ENCODE measurements at regions not wholly inside any gene's neighbourhood (a gene's known extent, or its start where the extent isn't known, plus 50 kb on each side); places are given as distances from the start of the nearest gene placed in this dataset.

- DNase-seq, result no peak
- no peaks in the 10 kb centered on the region for H3K27me3 ChIP-seq (ENCODE audit: control insufficient read depth, insufficient read depth, low read length)
- H3K4me3 ChIP-seq (ENCODE audit: insufficient read depth, low read depth, low read length), result no peak overlapping the region
- H3K36me3 ChIP-seq (replicated peaks; ENCODE audit: control insufficient read depth, insufficient read depth, low read length), result no peaks in the 10 kb centered on the region
Observed at GRCh38 chr6:82687855-82688254, 324.2 kb downstream of the TPBG start.

- no peak overlapping the region for H3K4me3 ChIP-seq (ENCODE audit: insufficient read depth, low read depth, low read length)
- no peaks in the 10 kb centered on the region for H3K27me3 ChIP-seq (ENCODE audit: control insufficient read depth, insufficient read depth, low read length)
- no peaks in the 10 kb centered on the region for H3K36me3 ChIP-seq (replicated peaks; ENCODE audit: control insufficient read depth, insufficient read depth, low read length)
- no peak for DNase-seq
Observed at GRCh38 chr6:82690283-82690682, 326.7 kb downstream of the TPBG start.

- Histone ChIP-seq H3K36me3 (replicated peaks; ENCODE audit: control insufficient read depth, insufficient read depth, low read length) (no peaks in the 10 kb centered on the region), H3K27me3 (ENCODE audit: control insufficient read depth, insufficient read depth, low read length) (no peaks in the 10 kb centered on the region), H3K4me3 (ENCODE audit: insufficient read depth, low read depth, low read length) (no peak overlapping the region)
- DNase-seq, result no peak
Observed at GRCh38 chr6:82691997-82692396, 328.4 kb downstream of the TPBG start.

GRCh38 chr6:82693094-82693493, 329.5 kb downstream of the TPBG start:
- H3K36me3 ChIP-seq (replicated peaks; ENCODE audit: control insufficient read depth, insufficient read depth, low read length), result no peaks in the 10 kb centered on the region
- no peak overlapping the region for H3K4me3 ChIP-seq (ENCODE audit: insufficient read depth, low read depth, low read length)
- no peak for DNase-seq
- no peaks in the 10 kb centered on the region for H3K27me3 ChIP-seq (ENCODE audit: control insufficient read depth, insufficient read depth, low read length)

- H3K27me3 ChIP-seq (ENCODE audit: control insufficient read depth, insufficient read depth, low read length), result no peaks in the 10 kb centered on the region
- no peak for DNase-seq
- H3K36me3 ChIP-seq (replicated peaks; ENCODE audit: control insufficient read depth, insufficient read depth, low read length), result no peaks in the 10 kb centered on the region
- H3K4me3 ChIP-seq (ENCODE audit: insufficient read depth, low read depth, low read length), result no peak overlapping the region
Observed at GRCh38 chr6:82701341-82701740, 337.7 kb downstream of the TPBG start.

- Histone ChIP-seq H3K27me3 (ENCODE audit: control insufficient read depth, insufficient read depth, low read length) (no peaks in the 10 kb centered on the region), H3K4me3 (ENCODE audit: insufficient read depth, low read depth, low read length) (no peak overlapping the region), H3K36me3 (replicated peaks; ENCODE audit: control insufficient read depth, insufficient read depth, low read length) (no peaks in the 10 kb centered on the region)
- DNase-seq, result no peak
Observed at GRCh38 chr6:82702574-82702973, 339.0 kb downstream of the TPBG start.

GRCh38 chr6:82703230-82703629, 339.6 kb downstream of the TPBG start:
- no peaks in the 10 kb centered on the region for H3K36me3 ChIP-seq (replicated peaks; ENCODE audit: control insufficient read depth, insufficient read depth, low read length)
- H3K4me3 ChIP-seq (ENCODE audit: insufficient read depth, low read depth, low read length), result no peak overlapping the region
- no peak for DNase-seq
- H3K27me3 ChIP-seq (ENCODE audit: control insufficient read depth, insufficient read depth, low read length), result no peaks in the 10 kb centered on the region

GRCh38 chr6:82704045-82704444, 340.4 kb downstream of the TPBG start:
- no peaks in the 10 kb centered on the region for H3K27me3 ChIP-seq (ENCODE audit: control insufficient read depth, insufficient read depth, low read length)
- H3K4me3 ChIP-seq (ENCODE audit: insufficient read depth, low read depth, low read length), result no peak overlapping the region
- no peak for DNase-seq
- no peaks in the 10 kb centered on the region for H3K36me3 ChIP-seq (replicated peaks; ENCODE audit: control insufficient read depth, insufficient read depth, low read length)

- no peak for DNase-seq
- H3K27me3 ChIP-seq (ENCODE audit: control insufficient read depth, insufficient read depth, low read length), result no peaks in the 10 kb centered on the region
- no peak overlapping the region for H3K4me3 ChIP-seq (ENCODE audit: insufficient read depth, low read depth, low read length)
Observed at GRCh38 chr6:82705579-82705978, 342.0 kb downstream of the TPBG start.

GRCh38 chr6:82711105-82711827, 347.6 kb downstream of the TPBG start:
- Histone ChIP-seq H3K36me3 (replicated peaks; ENCODE audit: control insufficient read depth, insufficient read depth, low read length) (no peaks in the 10 kb centered on the region), H3K4me3 (ENCODE audit: insufficient read depth, low read depth, low read length) (no peak overlapping the region), H3K27me3 (ENCODE audit: control insufficient read depth, insufficient read depth, low read length) (no peaks in the 10 kb centered on the region)
- DNase-seq, result no peak

More at GRCh38 chr6:82705579-82705978, 342.0 kb downstream of the TPBG start:
- H3K36me3 ChIP-seq (replicated peaks; ENCODE audit: control insufficient read depth, insufficient read depth, low read length), result no peaks in the 10 kb centered on the region

GRCh38 chr6:82711971-82712370, 348.4 kb downstream of the TPBG start:
- H3K4me3 ChIP-seq (ENCODE audit: insufficient read depth, low read depth, low read length), result no peak overlapping the region
- no peaks in the 10 kb centered on the region for H3K36me3 ChIP-seq (replicated peaks; ENCODE audit: control insufficient read depth, insufficient read depth, low read length)
- DNase-seq, result no peak
- H3K27me3 ChIP-seq (ENCODE audit: control insufficient read depth, insufficient read depth, low read length), result no peaks in the 10 kb centered on the region

GRCh38 chr6:82712389-82712788, 348.8 kb downstream of the TPBG start:
- DNase-seq, result no peak
- H3K4me3 ChIP-seq (ENCODE audit: insufficient read depth, low read depth, low read length), result no peak overlapping the region
- H3K36me3 ChIP-seq (replicated peaks; ENCODE audit: control insufficient read depth, insufficient read depth, low read length), result no peaks in the 10 kb centered on the region
- no peaks in the 10 kb centered on the region for H3K27me3 ChIP-seq (ENCODE audit: control insufficient read depth, insufficient read depth, low read length)

GRCh38 chr6:82712826-82713225, 349.2 kb downstream of the TPBG start:
- no peak for DNase-seq
- H3K36me3 ChIP-seq (replicated peaks; ENCODE audit: control insufficient read depth, insufficient read depth, low read length), result no peaks in the 10 kb centered on the region
- no peaks in the 10 kb centered on the region for H3K27me3 ChIP-seq (ENCODE audit: control insufficient read depth, insufficient read depth, low read length)
- no peak overlapping the region for H3K4me3 ChIP-seq (ENCODE audit: insufficient read depth, low read depth, low read length)

- no peak for DNase-seq
- Histone ChIP-seq H3K36me3 (replicated peaks; ENCODE audit: control insufficient read depth, insufficient read depth, low read length) (no peaks in the 10 kb centered on the region), H3K4me3 (ENCODE audit: insufficient read depth, low read depth, low read length) (no peak overlapping the region), H3K27me3 (ENCODE audit: control insufficient read depth, insufficient read depth, low read length) (no peaks in the 10 kb centered on the region)
Observed at GRCh38 chr6:82720992-82721391, 344.6 kb downstream of the UBE3D start.

- no peak overlapping the region for H3K4me3 ChIP-seq (ENCODE audit: insufficient read depth, low read depth, low read length)
- no peaks in the 10 kb centered on the region for H3K27me3 ChIP-seq (ENCODE audit: control insufficient read depth, insufficient read depth, low read length)
- no peaks in the 10 kb centered on the region for H3K36me3 ChIP-seq (replicated peaks; ENCODE audit: control insufficient read depth, insufficient read depth, low read length)
- DNase-seq, result no peak
Observed at GRCh38 chr6:82735790-82736189, 329.9 kb downstream of the UBE3D start.

- H3K27me3 ChIP-seq (ENCODE audit: control insufficient read depth, insufficient read depth, low read length), result no peaks in the 10 kb centered on the region
- DNase-seq, result no peak
- no peaks in the 10 kb centered on the region for H3K36me3 ChIP-seq (replicated peaks; ENCODE audit: control insufficient read depth, insufficient read depth, low read length)
- H3K4me3 ChIP-seq (ENCODE audit: insufficient read depth, low read depth, low read length), result no peak overlapping the region
Observed at GRCh38 chr6:82737965-82738364, 327.7 kb downstream of the UBE3D start.
